ENCODE measurements at regions not wholly inside any gene's neighbourhood (a gene's known extent, or its start where the extent isn't known, plus 50 kb on each side); places are given as distances from the start of the nearest gene placed in this dataset.

DNA sequence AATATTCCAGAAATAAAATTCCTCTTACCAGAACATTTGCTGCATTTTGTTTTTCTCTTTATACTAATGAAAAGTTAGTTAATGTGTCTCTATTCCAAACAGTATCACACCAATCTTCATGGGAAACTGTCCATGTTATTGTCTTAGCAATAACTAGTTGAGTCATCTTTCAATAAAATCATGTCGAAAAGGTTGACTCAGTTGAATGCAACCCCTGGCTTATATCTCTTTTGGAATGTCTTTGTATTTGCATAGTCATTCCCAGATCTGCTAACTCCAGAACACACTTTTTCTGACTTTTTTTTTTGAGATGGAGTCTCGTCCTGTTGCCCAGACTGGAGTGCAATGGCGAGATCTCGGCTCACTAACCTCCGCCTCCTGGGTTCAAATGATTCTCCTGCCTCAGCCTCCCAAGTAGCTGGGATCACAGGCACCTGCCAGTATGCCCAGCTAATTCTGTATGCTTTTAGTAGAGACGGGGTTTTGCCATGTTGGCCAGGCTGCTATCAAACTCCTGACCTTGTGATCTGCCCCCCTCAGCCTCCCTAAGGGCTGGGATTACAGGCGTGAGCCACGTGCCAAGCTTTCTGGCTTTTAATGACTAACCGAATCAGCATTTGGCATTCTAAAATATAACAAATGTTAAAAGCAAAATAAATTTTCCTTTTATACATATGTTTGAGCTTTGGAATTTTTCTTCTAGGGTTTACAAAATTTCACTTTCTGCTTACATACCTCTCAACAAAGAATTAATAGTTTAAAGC lies 133.2 kb upstream of the GULP1 start:
- DNase-seq: no peak

DNA sequence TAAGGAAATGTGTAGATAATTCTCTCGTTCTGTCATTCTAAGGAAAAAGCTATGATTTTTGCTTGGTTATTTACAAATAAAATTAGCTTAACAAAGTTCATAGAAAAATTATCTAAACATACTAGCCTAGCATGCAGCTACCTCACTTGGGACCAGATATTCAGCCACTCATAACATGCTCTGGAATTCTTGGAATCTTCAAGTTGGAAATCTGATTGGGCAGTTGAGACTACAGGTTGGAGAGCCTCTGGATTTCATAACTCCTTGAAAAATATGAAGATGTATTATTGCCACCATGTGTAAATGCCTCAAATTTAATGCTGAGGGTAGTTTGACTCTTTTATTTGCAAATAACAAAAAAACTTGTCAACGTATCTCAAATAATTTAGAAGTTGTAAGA lies 132.2 kb upstream of the GULP1 start:
- DNase-seq: no peak

DNA sequence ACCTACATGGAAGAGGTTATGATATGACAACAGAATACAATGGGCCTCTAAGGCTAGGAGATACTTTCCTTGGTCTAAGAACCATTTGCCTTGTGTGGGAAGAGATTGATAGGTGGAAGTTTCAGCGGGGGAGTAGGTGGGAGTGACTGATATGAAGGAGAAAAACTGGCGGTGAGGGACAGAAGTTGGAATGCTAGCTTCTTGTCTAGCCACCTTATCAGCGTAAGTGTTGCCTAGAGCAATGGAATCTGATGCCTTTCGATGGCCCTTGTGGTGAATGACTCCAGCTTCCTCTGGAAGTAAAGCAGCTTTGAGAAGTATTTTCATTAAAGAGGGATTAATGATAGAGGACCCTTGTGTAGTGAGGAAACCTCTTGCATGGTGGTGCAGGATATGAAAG lies 121.3 kb upstream of the GULP1 start:
- DNase-seq: no peak

DNA sequence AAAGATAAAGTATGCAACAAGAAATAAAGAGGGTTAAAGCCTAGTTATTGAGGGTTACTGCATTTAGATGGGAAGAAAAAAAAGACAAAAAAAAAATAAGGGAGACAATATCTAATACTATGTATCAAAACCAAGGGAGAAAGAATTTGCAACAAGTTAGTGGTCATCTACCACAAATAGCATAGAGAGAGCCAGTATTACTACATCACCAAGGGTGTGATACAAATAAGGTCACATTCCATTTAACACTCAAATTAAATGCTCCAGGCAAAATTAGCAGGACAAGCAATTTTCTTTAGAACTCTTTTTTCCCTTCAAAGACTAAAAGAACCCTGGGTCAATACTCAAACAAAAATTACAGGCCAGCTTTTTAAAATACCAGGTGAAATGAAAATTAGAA lies 115.1 kb upstream of the GULP1 start:
- no peak for DNase-seq

DNA sequence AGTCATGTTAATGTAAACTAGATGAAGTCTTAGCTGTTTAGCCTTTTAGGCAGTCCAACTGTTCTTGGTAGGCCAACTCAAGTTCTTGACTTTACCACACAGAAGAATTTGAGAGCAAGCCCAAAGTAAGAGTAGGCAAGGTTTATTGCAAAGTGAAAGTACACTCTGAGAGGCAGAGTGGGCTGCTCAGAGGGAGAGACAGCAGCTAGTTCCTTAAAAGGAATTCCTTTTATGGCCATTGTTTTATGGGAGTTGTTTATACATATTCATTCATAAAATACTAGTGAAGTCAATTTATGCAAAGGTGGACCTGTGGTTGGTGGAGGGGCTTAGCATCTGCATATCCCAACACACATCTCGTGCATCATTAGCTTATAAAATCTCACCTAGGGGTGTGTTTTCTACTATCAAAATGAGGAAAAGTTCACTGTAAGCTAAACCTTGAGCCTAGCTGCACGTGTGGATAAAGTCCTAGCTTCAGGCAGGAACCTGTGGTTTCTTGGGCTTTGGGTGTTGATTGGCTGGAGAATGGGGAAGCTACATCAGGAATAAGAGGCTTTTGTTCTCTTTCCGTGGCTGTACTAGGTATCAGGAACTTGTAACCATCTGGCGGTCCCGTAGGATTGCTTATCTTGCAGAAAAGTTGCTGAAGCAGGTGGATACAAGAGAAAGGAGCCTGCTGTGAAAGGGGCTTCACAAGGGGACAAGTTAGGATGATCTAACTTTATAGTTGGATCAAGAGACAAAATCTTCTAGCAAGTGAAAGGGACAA lies 110.4 kb upstream of the GULP1 start:
- no peak for DNase-seq

DNA sequence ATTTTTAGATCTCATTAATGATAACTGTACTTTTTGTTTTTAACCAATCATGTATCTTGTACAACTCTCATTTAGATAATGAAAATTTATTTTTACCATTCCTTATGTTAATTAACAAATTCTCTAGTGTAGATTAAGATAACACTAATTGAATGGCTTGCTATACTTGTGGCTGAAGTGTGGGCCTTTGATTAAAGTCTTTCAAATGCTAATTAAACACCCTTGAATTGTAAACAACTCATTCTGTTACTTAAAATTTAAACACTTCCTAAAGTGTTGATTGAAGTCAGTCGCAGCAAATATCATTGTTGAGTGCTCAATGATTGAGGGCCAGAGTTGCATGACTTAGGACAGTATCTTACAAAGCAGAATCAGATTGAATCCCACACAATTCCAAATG lies 109.8 kb upstream of the GULP1 start:
- no peak for DNase-seq

DNA sequence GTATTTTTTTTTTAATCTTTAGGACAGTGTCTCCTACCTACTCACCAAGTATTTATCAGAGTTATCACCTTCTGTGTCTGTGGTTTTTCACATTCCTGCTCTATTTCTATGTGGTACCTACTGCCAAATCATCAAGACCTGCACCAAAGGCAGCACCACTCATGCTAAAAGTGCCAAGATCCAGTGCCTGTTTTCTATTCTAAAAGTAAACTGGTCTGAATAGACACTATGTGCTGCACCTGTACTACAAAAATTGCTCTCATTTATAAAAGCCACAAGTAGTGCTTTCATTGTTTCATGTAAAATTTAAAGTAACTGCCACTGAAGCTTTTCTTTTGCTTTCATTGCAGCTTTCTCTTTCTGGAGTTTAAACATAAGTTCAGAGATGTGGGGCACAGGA lies 103.9 kb upstream of the GULP1 start:
- DNase-seq: no peak

DNA sequence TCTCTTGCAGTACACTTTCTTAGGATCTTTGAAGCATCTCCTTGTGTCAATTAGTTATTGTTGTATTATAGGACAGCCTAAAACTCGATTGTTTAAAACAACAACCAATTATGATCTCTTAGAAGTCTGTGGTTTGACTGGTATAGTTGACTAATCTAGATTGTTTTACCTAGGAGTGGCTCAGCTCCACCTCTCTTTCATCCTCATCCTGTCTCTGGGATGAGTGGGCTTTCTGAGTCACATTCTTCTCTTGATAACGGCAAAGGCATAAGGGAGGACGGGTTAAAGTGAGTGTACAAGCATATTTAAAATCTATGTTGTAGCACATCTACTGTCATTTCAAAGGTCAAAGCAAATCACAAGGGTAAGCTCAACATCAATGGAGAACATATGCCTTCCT lies 102.3 kb upstream of the GULP1 start:
- no peak for DNase-seq

DNA sequence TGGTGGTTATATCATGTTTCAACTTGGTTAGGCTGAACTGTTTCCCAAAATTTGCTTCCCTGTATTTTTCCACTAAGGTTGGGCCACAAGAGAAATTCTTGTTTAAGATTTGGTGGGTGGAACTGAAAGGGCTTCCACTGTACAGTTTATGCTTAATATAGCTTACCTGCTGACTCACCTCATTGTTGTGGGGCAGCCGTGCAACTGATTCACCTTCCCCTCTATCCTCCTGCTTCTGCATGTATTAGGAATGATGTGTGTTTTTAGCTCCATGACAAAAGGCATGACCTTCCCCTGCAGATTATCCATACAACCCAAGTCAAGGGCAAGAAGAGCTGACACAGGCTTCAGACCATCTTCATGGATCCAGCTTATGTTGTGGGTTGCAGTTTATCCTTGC lies 98.4 kb upstream of the GULP1 start:
- DNase-seq: no peak

DNA sequence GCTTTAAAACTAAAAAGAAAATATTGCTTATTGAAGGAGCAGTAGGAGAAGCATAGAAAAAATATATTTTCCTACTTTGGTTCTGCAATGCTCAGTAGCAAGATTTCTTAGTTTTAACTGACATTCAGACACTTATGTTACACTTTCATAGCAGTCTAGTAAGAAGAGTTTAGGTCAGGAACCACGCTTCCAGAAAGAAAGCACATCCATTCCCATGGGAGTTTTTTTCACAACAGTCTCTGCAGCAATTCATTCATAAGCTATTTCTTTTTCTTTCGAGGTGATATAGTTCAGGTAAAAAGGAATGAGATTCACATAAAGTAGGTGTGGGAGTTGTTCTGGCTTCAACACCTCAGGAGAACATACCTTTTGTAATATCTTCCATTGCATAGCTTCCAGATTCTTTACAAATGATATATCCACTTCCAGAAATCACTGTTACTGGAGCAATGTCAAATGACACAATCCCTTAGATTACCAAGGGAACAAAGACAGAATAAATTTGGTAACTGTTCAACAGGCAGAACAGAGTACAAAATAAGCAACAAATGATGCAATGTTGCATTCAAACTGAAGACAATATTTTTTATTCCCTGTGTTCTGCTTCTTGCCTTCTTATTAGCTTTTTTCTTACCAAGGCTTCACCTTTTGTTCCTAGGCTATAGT lies 95.2 kb upstream of the GULP1 start:
- DNase-seq: no peak

DNA sequence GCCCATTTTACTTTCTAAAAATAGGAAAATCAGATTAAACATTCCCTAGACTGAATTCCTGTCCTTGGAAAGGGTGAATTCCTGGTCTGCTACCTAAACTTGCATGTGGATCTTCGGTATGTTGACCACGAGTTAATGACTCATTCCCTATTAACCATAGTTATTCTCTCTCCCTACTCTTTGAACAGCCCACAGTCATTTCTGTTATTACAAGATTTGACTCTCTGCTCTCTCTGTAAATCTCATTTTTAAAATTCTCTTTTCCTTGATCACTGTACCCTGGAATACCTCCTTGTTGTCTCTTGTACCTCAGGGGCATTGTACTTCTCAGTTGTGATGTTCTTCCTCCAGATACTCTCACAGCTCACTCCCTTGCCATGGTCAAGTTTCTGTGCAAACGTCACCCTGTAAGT lies 92.0 kb upstream of the GULP1 start:
- no peak for DNase-seq

DNA sequence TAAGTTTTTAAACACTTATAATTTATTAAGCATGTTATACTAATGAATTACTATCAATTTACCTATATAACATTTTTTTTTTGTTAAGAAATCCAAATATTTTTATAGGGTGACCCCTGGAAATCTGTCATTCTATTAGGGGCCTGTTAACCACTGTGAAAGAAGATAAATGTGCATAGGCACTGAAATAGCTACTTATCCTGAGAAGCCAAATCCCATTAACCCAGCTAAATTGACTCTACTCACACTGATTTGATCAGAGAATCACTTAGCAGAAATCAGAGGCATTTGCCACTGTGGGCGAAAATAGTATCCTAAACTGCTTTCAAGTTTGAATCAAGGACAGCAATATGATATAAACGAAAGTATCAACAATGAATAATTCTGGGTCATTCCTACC lies 90.0 kb upstream of the GULP1 start:
- no peak for DNase-seq

DNA sequence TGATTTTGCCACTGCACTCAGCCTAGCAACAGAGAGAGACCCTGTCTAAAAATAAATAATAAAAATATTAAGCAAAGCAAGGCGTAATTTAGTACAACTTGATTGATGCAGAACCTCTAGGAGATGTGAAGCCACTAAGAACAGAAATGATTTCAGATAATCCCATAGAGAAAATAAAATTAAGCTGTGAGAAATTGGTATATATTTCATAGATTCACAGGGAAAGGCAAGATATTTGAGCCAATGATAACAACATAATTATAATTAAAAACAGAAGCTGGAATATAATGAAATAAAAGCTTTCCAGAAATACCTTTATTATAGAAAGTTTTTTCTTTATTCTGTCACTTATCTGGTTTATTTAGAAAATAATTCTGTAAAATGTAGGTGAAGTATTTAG lies 88.9 kb upstream of the GULP1 start:
- no peak for DNase-seq

DNA sequence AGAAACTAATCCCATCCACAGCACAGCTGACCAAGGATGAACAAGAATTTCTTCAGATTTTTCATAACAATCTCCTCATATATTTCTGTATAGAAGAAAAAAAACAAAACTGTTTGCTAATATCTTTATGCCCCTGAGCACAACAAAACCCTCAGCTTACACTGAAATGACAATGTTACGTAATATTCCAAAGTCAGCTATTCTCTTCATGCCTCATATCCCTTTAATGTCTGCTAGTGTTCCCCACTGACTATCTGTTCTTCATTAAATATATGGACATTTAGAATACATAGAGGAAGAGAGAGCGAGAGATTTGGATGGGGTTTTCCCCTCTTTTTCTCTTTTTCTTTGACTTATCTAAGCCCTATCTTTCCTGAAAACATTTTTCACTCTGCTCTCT lies 87.9 kb upstream of the GULP1 start:
- DNase-seq: no peak

DNA sequence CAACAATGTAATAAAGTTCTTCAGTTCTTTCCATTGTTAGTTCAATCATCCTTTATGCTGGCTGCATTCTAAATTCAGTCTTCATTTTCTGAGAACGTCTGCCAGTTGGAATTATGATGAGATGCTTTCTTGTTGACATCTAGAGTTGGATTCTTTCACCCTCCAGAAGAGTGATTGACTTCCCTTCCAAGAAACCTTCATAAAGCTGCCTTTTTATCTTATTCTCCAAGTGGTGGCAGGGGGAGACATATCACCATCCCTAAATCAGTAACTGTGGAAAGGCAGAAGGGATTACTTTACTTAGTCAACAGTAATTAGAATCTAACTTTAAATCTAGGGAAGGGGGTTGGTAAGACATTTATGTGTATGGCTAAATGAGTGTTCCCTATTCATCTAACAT lies 86.8 kb upstream of the GULP1 start:
- no peak for DNase-seq

DNA sequence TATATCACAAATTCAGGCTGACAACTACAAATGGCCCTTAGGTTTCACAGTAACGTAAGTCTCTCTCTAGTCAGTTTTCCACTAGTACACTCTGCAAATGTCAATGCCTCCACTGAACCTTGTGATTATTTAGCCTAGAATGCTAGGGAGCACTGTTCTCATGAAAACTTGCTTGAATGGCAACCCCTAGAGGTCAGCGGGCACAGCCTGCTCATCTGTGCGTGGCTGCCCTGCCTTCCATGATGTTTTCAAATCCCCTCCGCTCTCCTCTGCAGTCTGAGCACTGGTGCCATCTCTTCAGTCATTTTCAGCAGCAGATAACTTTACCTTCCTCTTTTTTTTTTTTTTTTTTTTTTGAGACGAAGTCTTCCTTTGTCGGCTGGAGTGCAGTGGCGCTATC lies 84.1 kb upstream of the GULP1 start:
- no peak for DNase-seq

DNA sequence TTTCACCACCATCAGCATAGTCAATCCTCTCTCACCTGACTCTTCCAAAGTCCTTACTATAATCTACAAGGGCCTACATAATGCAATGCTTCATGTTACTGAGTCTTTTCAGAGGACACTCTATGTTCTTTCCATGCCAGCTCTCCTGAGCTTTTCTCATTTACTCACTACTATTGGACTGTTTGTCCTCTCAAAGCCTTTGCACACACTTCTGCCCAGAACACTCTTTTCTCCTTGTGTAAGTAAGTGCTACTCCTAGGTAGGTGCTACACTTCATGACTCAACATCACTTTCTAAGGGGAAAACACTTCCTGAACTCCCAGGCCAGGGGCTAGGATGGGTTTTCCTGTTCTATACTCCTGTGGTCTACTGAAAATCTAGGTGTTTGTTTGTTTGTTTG lies 82.5 kb upstream of the GULP1 start:
- no peak for DNase-seq

DNA sequence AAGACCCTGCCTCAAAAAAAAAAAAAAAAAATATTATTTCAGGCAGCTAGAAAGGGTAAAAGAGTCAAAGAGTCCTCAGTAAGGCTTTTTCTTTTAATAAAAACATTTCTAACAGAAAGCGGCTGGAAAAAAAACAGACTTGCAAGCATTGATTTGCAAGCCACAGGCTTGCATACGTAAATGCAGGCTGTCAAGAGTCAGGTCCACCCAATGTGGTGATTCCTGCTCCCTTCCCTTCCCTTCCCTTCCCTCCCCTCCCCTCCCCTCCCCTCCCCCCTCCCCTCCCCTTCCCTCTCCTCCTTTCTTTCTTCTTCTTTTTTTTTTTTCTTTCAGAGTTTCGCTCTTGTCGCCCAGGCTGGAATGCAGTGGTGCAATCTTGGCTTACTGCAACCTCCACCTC lies 74.4 kb upstream of the GULP1 start:
- DNase-seq: no peak

DNA sequence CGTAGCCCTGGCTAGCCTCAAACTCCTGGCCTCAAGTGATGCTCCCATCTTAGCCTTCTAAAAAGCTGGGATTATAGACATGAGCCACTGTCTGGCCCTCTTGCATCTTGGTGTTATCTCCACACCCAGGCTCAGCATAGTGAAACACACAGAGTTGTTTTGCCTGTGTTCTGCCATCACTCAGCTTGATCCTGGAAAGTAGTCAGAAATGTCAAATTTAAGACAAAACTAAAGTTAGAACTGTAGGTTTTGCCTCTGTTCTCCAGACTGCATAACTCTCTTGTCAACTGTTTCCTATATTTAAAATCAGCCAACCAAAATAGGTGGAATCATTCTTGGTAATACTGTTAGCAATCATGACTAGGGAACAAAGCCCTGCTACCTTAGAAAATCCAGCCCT lies 72.1 kb upstream of the GULP1 start:
- no peak for DNase-seq

DNA sequence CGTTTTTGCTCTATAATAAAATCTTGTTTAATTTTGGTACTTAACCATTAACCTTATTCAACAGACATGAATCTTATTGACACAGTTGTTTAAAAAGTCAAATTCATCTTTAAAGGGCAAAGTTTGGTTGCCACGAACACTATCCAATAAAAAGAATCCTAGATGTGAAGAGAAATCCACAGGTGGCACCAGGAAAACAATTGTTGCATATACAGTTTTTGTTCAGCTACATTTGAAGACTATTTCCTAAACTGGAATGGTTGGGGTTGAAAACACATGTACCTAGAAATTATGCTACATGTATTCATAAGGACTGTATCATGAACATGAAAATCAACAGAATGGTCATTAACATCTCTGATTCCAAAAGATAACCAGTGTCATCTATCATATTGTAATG lies 71.1 kb upstream of the GULP1 start:
- DNase-seq: no peak

DNA sequence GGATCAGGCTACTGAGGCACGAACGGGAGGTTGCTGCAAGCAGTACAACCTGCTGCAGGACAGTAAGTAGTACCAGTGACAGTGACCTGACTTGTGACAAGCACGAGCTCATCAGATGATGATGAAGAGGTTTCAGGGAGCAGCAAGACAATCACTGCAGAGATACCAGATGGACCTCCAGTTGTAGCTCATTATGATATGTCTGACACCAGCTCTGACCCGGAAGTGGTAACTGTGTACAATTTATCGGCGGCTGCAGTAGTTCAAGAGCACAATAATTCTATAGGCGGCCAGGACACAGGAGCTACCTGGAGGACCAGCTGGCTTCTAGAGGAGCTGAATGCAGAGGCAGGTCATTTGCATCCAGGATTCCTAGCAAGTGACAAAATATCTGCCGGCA lies 64.0 kb upstream of the GULP1 start:
- DNase-seq: no peak

DNA sequence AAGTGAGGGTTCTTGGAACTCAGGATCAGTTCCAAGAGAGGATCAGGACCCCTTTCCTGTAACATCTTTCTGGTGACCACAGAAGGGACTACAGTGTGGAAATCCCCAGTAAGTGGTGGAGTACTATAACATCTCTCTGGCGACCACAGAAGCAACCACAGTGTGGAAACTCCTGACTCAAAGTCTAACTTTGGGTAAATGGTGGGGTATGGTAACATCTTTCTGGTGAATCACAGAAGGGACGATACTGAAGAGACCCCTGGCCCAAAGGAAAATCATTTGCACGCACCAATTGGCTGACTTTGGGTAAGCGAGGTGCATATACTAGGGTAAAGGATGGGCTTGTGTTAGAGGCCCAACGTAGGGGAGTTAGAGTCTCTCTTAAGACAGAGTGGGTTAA lies 56.3 kb upstream of the GULP1 start:
- DNase-seq: no peak

DNA sequence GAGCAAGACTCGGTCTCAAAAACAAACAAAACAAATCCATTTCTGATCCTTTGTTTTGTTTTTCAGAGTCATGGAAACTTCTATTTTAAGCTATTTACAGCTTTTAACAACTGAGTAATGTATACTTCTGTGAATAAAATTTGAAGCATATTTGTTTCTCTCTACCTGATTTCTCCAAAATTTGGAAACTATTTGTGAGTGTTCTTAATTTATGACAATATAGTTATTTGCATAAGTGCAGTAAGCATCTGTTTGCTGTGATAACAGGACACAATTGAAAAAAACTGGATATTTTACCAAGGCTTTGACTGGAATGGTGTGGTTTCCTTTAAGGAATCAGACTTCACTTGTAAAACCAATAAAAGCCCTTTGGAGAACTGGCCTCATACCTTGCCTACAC lies 53.3 kb upstream of the GULP1 start:
- no peak for DNase-seq
